NT2/D1 (cell line): ENCODE measurements at regions not wholly inside any gene's neighbourhood (a gene's known extent, or its start where the extent isn't known, plus 50 kb on each side); places are given as distances from the start of the nearest gene placed in this dataset.

Source experiments
- DNase-seq: peaks from one replicate; pipeline ENCODE4 v3.0.0-alpha.2; 2011; ENCODE audit warnings: low read depth, low spot score
- H3K27me3 ChIP-seq: 2 replicates; pipeline ENCODE4 v1.6.0; 2011; ENCODE audit warnings: mild to moderate bottlenecking; ENCODE audit not compliant: insufficient read length, insufficient read depth
- H3K36me3 ChIP-seq: 2 replicates; pipeline ENCODE4 v1.6.1; 2011; ENCODE audit warnings: mild to moderate bottlenecking, low read length, mixed read lengths; ENCODE audit not compliant: insufficient read depth, insufficient read length
- H3K4me1 ChIP-seq: 2 replicates; pipeline ENCODE4 v1.5.1; 2011; ENCODE audit not compliant: insufficient read depth, insufficient read length
- H3K4me3 ChIP-seq: 2 replicates; pipeline ENCODE4 v1.5.1; 2011; ENCODE audit warnings: low read depth; ENCODE audit not compliant: insufficient read length
- H3K9ac ChIP-seq: 2 replicates; pipeline ENCODE4 v1.6.0; 2011; ENCODE audit warnings: low read depth; ENCODE audit not compliant: insufficient read length
- H3K9me3 ChIP-seq: 2 replicates; pipeline ENCODE4 v1.5.1; 2011; ENCODE audit warnings: mild to moderate bottlenecking, low read length; ENCODE audit not compliant: insufficient read depth
- SUZ12 ChIP-seq: IDR thresholded peaks from 2 replicates; pipeline ENCODE4 v1.6.1; 2011; ENCODE audit not compliant: insufficient read length, insufficient read depth; ENCODE audit errors: extremely low read depth
- YY1 ChIP-seq: IDR thresholded peaks from 2 replicates; pipeline ENCODE4 v1.6.1; 2011; ENCODE audit not compliant: insufficient read length, insufficient read depth
- ZNF274 ChIP-seq: IDR thresholded peaks from 2 replicates; pipeline ENCODE4 v1.6.1; 2011; ENCODE audit warnings: mild to moderate bottlenecking, low read depth, low read length

DNA sequence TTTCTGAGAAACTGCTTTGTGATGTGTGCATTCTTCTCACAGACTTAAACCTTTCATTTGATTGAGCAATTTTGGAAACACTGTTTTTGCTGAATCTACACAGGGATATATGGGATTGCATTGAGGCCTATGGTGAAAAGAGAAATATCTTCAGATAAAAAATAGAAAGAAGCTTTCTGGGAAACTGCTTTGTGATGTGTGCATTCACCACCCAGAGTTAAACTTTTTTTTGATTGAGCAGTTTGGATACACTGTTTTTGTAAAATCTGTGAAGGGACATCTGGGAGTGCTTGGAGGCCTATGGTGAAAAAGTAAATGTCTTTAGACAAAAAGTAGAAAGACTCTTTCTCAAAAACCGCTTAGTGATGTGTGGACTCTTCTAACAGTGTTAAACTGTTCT is 1683.8 kb downstream of the UQCRFS1 start:
- Histone ChIP-seq H3K36me3 (no peaks in the 10 kb centered on the region), H3K4me3 (no peak overlapping the region), H3K9ac (no peak overlapping the region), H3K4me1 (no peaks in the 10 kb centered on the region), H3K9me3 (peaks cover 74% of the 10 kb centered on the region), H3K27me3 (no peaks in the 10 kb centered on the region)
- DNase-seq, result no peak
- TF ChIP-seq YY1, result no peak
- no peak for TF ChIP-seq ZNF274
- no peak for TF ChIP-seq SUZ12

DNA sequence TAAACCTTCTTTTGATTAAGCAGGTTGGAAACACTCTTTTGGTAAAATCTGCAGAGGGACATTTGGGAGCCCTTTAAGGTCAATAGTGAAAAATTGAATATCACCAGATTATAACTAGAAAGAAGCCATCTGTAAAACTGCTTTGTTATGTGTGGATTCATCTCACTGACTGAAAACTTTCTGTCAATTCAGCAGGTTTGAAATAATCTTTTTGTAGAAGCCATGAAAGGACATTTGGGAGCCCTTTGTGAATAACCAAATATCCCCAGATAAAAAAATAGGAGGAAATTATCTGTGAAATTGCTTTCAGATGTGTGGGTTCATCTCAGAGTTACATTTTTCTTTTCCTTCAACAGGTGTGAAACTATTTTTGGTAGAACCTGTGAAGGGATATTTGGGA is 1690.7 kb downstream of the UQCRFS1 start:
- H3K9me3 ChIP-seq, result peaks cover 30% of the 10 kb centered on the region
- DNase-seq, result no peak
- TF ChIP-seq YY1 (no peak), SUZ12 (no peak), ZNF274 (no peak)

More for the DNA sequence above, 1690.7 kb downstream of the UQCRFS1 start:
- no peaks in the 10 kb centered on the region for H3K4me1 ChIP-seq
- no peak overlapping the region for H3K9ac ChIP-seq
- H3K4me3 ChIP-seq, result no peak overlapping the region
- H3K27me3 ChIP-seq, result no peaks in the 10 kb centered on the region
- no peaks in the 10 kb centered on the region for H3K36me3 ChIP-seq
